ENCODE measurements at regions not wholly inside any gene's neighbourhood (a gene's known extent, or its start where the extent isn't known, plus 50 kb on each side); places are given as distances from the start of the nearest gene placed in this dataset.
"Not testable (repeated sequence)": the region's sequence is repeated elsewhere in the genome, so short reads cannot be mapped to it uniquely, and the experiment has no call there.

- no peak for DNase-seq (ENCODE audit: low read depth in 4 of 4, low spot score in 3 of 4)
These were observed 349.2 kb upstream of the PRKCQ start for GRCh38 chr10:6929148-6929830.

GRCh38 chr10:6928586-6928985, 348.5 kb upstream of the PRKCQ start:
- DNase-seq (ENCODE audit: low read depth in 4 of 4, low spot score in 3 of 4): no peak

DNA sequence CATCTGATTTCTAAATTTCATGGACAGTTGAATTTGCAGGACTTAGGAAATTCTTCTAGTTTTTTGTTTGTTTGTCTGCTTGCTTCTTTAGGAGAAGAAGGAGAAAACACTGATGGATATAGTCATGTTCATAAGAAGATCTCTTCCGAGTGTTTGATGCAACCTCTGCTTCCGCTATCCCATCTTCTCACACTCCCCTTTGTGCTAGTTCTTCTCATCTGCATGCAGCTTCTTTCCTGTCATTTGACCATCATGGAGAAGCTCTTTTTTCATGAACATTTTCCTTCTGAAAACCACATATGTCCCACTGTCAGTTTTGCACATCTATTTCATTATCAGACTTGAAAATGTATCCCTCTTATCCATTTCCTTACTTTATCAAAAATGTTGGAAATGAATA, 346.9 kb upstream of the PRKCQ start:
- no peak for DNase-seq (ENCODE audit: low read depth in 4 of 4, low spot score in 3 of 4)

DNA sequence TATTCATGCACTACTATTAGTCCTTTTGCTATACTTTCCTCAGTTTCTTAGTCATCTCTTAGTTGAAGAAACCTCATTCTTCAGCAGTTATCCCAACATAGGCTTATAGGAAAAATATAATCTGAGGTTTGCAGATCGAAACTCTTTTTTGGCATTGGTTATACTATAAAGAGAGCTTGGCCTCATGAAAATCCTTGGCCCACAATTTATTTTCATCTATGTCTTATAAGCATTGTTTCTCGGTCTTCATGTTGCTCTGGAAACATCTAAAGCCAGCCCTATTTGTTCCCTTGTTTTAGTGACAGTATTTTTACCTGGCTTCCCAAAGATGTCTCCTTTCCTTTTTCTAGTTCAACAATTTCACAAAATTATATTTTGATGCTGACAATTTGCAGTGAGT, 345.1 kb upstream of the PRKCQ start:
- DNase-seq (ENCODE audit: low read depth in 4 of 4, low spot score in 3 of 4): no peak

DNA sequence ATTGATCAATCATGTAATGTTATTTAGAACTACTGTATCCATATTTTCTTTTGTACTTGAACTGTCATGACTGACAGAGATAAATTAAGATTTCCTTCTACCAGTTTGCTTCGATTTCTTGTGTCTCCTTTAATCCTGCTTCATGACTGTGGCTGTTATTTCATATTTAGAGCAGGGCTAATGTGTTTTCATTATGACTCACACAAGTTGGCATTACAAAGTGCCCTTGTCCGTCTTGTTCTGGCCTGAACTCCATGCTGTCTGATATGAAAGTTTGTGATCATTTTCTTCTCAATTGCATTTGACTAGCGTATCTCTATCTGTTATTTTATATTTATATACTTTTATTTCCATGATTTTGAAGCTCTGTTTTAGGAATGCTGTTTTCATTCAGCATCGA, 344.1 kb upstream of the PRKCQ start:
- no peak for DNase-seq (ENCODE audit: low read depth in 4 of 4, low spot score in 3 of 4)

DNA sequence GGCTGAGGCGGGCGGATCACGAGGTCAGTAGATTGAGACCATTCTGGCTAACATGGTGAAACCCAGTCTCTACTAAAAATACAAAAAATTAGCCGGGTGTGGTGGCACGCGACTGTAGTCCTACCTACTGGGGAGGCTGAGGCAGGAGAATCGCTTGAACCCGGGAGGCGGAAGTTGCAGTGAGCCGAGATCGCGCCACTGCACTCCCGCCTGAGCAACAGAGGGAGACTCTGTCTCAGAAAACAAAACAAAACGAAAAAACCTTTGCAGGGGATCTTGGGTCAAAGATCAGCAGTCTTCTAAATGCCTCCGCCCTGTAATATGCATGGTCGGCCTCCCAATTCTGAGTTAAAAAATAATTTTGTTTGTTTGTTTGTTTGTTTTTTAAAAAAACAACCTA, 340.9 kb upstream of the PRKCQ start:
- not testable (repeated sequence) for DNase-seq (ENCODE audit: low read depth in 4 of 4, low spot score in 3 of 4)

- peak in 2 of 4 donors; percentile 25 to 29 for DNase-seq (ENCODE audit: low read depth in 4 of 4, low spot score in 3 of 4)
These were observed 340.3 kb upstream of the PRKCQ start for GRCh38 chr10:6920072-6921019.

DNA sequence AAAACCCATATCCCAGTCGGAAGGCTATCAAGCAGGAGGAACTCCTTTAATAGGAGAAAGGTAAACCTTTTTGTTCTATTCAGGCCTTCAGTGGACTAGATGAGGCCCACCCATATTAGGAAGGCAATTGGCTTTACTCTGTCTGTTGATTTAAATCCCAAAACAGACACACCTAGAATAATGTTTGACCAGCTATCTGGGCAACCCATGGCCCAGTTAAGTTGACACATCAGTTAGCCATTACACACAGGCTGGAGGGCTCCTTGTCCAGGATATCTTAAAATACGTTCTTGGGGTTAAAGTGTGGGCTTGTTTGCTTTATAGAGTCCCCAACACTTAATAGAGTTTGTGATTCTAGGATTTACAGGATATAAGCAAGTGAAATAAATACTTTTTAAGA, 339.0 kb upstream of the PRKCQ start:
- no peak for DNase-seq (ENCODE audit: low read depth in 4 of 4, low spot score in 3 of 4)

GRCh38 chr10:6918305-6918704, 338.2 kb upstream of the PRKCQ start:
- DNase-seq (ENCODE audit: low read depth in 4 of 4, low spot score in 3 of 4): no peak

GRCh38 chr10:6917125-6917524, 337.0 kb upstream of the PRKCQ start:
- DNase-seq (ENCODE audit: low read depth in 4 of 4, low spot score in 3 of 4): no peak

- no peak for DNase-seq (ENCODE audit: low read depth in 4 of 4, low spot score in 3 of 4)
These were observed 336.5 kb upstream of the PRKCQ start for GRCh38 chr10:6916601-6917000.

DNA sequence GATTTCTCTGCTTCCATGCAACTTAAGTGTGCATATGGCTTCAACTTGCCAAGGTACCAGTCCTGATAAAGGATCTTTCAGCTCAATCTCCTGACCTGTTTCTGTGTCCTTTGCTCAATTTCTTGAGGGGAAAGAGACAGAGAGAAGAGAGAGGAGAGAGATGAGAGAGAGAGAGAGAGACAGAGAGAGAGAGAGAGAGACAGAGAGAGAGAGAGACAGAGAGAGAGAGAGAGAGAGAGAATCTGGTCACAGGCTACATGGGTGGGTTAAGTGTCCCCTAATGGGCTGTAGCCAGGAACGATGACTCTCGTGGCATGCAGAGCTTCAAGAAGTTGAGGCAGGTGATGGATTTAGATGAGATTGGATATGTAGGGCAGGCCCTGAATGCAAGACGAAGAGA, 335.2 kb upstream of the PRKCQ start:
- DNase-seq (ENCODE audit: low read depth in 4 of 4, low spot score in 3 of 4): no peak

- DNase-seq (ENCODE audit: low read depth in 4 of 4, low spot score in 3 of 4): no peak
These were observed 332.9 kb upstream of the PRKCQ start for GRCh38 chr10:6912929-6913328.

DNA sequence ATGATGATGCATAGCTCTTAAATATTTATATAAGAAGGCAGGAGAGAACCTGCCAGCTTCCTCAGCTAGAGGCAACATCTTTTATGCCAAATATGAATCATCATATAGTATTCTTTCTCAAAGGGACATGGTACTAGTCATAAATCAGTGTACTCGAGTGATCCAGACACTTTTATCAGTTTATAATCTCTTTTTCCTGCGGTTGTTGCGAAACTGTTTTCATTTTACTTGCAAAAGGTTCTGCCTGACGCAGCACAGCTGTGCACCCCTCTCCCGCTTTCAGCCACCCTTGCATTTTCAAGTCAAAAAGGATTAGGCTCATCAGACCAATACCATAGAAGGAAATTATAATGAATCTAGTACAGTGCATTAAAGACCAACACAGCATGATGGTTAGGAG, 332.3 kb upstream of the PRKCQ start:
- no peak for DNase-seq (ENCODE audit: low read depth in 4 of 4, low spot score in 3 of 4)

DNA sequence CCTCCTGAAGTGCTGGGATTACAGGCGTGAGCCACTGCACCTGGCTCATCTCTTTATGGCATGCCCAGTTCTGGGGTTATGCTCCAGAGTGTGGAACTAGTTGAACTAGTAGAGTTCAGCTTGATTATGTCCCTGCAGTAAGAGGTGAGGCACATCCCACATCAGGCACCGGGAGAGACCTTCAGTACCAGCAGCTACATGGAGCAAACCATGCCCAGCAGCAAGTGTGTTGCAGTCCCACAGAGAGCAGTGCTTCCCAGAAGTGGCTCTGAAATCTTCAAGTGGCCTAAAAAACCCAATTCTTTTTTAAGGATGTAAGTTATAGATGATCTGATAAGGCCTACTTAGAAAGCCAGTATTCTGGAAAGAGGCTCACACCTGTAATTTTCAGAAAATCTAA, 331.9 kb upstream of the PRKCQ start:
- no peak for DNase-seq (ENCODE audit: low read depth in 4 of 4, low spot score in 3 of 4)

DNA sequence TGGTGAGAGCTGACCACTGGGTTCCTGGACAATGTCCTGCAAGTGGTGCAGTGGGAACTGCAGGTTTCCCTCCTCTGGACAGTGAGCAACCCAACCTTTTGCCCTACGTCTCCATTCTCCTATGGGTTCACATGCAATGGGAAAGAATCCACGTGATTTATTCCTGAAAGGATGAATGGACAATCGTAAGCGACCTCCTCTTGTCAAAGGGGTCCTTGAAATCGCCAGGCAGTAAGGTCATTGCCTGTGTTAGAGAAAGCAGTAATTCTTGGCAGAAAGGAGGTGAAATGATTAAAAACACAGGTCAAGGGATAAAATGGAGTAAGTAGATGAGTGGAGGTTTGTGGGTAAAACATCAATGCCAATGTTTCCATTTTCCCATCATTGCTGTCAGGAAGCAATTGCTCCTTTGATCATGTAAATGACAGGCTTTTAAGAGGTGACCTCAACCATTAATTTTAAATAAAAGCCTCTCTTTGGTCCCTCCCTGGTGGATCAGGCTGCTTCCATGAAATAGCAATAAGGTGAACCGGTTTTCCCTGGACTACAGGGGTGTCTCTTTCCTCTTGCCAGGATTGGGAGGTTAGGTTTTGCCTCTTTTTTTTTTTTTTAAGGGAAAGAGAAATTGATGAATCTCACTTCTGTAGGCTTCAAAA, 330.0 kb upstream of the PRKCQ start:
- DNase-seq (ENCODE audit: low read depth in 4 of 4, low spot score in 3 of 4): no peak

- no peak for DNase-seq (ENCODE audit: low read depth in 4 of 4, low spot score in 3 of 4)
These were observed 327.9 kb upstream of the PRKCQ start for GRCh38 chr10:6907877-6908530.

DNA sequence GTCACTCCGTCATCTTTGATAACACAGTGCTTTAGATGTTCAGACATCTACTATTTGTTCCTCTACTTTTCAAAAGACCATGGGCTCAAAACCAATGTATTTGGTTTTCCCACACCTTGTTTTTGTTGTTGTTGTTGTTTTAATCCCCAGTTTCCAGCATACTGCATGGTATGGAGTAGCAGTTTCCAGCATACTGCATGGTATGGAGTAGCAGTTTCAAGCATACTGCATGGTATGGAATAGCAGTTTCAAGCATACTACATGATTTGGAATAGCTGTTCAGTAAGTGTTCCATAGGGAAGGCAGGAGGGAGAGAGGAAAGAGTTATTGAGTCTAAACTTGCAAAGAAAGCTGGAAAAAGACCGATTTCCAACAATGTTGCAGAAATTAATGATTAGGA, 314.3 kb upstream of the PRKCQ start:
- DNase-seq (ENCODE audit: low read depth in 4 of 4, low spot score in 3 of 4): no peak

DNA sequence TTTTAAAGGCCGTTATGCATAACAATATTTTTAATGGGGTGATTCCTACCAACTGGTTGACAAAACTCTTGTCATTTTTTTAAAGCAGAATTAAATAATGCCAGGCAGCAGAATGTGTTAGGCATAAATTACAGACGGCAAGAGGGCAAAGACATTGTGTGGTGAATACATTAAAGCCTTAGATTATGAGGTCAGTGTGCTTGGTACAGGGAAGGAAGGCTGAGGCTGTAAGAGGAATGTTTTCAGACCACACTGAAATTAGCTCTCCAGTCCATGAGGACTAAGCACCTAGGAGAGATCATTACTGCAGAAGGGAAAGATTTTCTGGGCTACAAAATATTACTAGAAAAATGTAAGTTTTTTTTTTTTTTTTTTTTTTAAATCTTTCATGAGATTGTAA, 312.8 kb upstream of the PRKCQ start:
- no peak for DNase-seq (ENCODE audit: low read depth in 4 of 4, low spot score in 3 of 4)

- DNase-seq (ENCODE audit: low read depth in 4 of 4, low spot score in 3 of 4): no peak
These were observed 311.8 kb upstream of the PRKCQ start for GRCh38 chr10:6891924-6892323.

- DNase-seq (ENCODE audit: low read depth in 4 of 4, low spot score in 3 of 4): no peak
These were observed 309.6 kb upstream of the PRKCQ start for GRCh38 chr10:6889718-6890117.

Data from left renal pelvis (tissue), 4 donors.